SU-DHL-6 (cell line): ENCODE measurements at regions not wholly inside any gene's neighbourhood (a gene's known extent, or its start where the extent isn't known, plus 50 kb on each side); places are given as distances from the start of the nearest gene placed in this dataset.

Source experiments
- H2AFZ ChIP-seq: fragments of 200-600 bp; sonication (generic); 2 replicates; pipeline ENCODE4 v1.6.1; 2014; ENCODE audit warnings: low read depth, mild to moderate bottlenecking, moderate library complexity, mixed read lengths, antibody characterized with exemption, low read length; ENCODE audit not compliant: severe bottlenecking
- H3F3A ChIP-seq: fragments of 200-600 bp; shearing (Covaris generic); 2 replicates; pipeline ENCODE4 v1.6.0; 2016; ENCODE audit warnings: antibody characterized with exemption, mild to moderate bottlenecking; ENCODE audit not compliant: insufficient read depth
- H3K27ac ChIP-seq: fragments of 200-600 bp; sonication (generic); 2 replicates; pipeline ENCODE4 v1.5.1; 2016; ENCODE audit warnings: low read depth, mild to moderate bottlenecking, low read length, moderate library complexity, mixed read lengths
- H3K27me3 ChIP-seq: fragments of 200-600 bp; sonication (generic), shearing (Covaris generic); 2 replicates; pipeline ENCODE4 v1.6.0; 2014; ENCODE audit warnings: mild to moderate bottlenecking, low read length
- H3K36me3 ChIP-seq: fragments of 200-600 bp; sonication (generic); 2 replicates; pipeline ENCODE4 v1.6.1; 2014; ENCODE audit warnings: mild to moderate bottlenecking, low read length, mixed read lengths
- H3K4me2 ChIP-seq: fragments of 300-600, 200-600 bp; shearing (Covaris generic), sonication (generic); 2 replicates; pipeline ENCODE4 v1.6.0; 2014; ENCODE audit warnings: low read length, low read depth, mild to moderate bottlenecking; ENCODE audit not compliant: poor library complexity, severe bottlenecking
- H3K4me3 ChIP-seq: fragments of 200-600 bp; sonication (generic); 2 replicates; pipeline ENCODE4 v1.5.1; 2014; ENCODE audit warnings: antibody characterized with exemption, low read length, mild to moderate bottlenecking, mixed read lengths; ENCODE audit not compliant: insufficient read depth, poor library complexity, severe bottlenecking
- H3K79me2 ChIP-seq: fragments of 200-600 bp; sonication (generic); 2 replicates; pipeline ENCODE4 v1.6.1; 2014; ENCODE audit warnings: mild to moderate bottlenecking, low read length, moderate library complexity; ENCODE audit not compliant: insufficient read depth
- H3K9ac ChIP-seq: fragments of 200-600 bp; sonication (generic); 2 replicates; pipeline ENCODE4 v1.7.0; 2014; ENCODE audit warnings: mild to moderate bottlenecking, low read length
- H3K9me2 ChIP-seq: fragments of 200-600 bp; sonication (generic); replicated peaks from 2 replicates; pipeline ENCODE4 v1.6.1; 2014; ENCODE audit warnings: low read length; ENCODE audit not compliant: insufficient read depth
- H3K9me3 ChIP-seq: fragments of 200-600 bp; sonication (generic); 2 replicates; pipeline ENCODE4 v1.6.1; 2014; ENCODE audit warnings: low read length, mixed read lengths; ENCODE audit not compliant: insufficient read depth
- H4K20me1 ChIP-seq: fragments of 200-600 bp; sonication (generic); 2 replicates; pipeline ENCODE4 v1.6.1; 2014; ENCODE audit warnings: low read depth, mild to moderate bottlenecking, antibody characterized with exemption, low read length, moderate library complexity, mixed read lengths
- EZH2phosphoT487 ChIP-seq: fragments of 200-600 bp; sonication (generic), shearing (Covaris generic); conservative IDR thresholded peaks from 2 replicates; pipeline ENCODE4 v1.6.1; 2018; ENCODE audit warnings: mild to moderate bottlenecking, antibody characterized with exemption, low read length, moderate library complexity, mixed read lengths
- TF ChIP-seq, protein P1 (sequence below): fragments of 200-600 bp; sonication (generic); IDR thresholded peaks from one replicate; pipeline ENCODE4 v1.5.1; 2017; ENCODE audit warnings: antibody characterized with exemption, mild to moderate bottlenecking, low read length, moderate library complexity; ENCODE audit not compliant: insufficient read depth, poor library complexity, severe bottlenecking

DNA sequence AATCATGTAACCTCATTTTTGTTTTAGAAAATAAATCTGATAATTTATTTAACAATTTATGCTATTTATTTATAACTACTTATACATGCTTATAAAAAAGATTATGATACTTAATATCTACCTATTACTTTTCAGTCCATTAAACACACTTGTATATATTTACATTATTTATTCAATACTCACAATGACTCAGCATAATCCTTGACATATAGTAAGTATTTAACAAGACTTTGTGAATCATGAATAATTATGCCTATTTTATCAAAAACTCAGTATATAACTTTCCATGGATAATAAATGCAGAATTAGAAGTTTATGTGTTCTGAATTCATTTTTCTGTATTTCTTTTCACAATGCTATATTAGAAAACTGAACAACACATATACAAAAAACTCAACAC, 266.0 kb upstream of the STAC start:
- Histone ChIP-seq H3K27me3 (no peaks in the 10 kb centered on the region), H3K27ac (no peak overlapping the region), H3K79me2 (no peaks in the 10 kb centered on the region), H3K9ac (no peak overlapping the region), H4K20me1 (no peaks in the 10 kb centered on the region), H3K9me2 (no peaks in the 10 kb centered on the region; the same call in 1 of the 2 replicates), H3K4me3 (no peak overlapping the region), H3K9me3 (no peaks in the 10 kb centered on the region), H3K4me2 (no peak overlapping the region), H3K36me3 (no peaks in the 10 kb centered on the region), H3F3A (no peaks in the 10 kb centered on the region), H2AFZ (no peak overlapping the region)
- TF ChIP-seq, protein P1, sequence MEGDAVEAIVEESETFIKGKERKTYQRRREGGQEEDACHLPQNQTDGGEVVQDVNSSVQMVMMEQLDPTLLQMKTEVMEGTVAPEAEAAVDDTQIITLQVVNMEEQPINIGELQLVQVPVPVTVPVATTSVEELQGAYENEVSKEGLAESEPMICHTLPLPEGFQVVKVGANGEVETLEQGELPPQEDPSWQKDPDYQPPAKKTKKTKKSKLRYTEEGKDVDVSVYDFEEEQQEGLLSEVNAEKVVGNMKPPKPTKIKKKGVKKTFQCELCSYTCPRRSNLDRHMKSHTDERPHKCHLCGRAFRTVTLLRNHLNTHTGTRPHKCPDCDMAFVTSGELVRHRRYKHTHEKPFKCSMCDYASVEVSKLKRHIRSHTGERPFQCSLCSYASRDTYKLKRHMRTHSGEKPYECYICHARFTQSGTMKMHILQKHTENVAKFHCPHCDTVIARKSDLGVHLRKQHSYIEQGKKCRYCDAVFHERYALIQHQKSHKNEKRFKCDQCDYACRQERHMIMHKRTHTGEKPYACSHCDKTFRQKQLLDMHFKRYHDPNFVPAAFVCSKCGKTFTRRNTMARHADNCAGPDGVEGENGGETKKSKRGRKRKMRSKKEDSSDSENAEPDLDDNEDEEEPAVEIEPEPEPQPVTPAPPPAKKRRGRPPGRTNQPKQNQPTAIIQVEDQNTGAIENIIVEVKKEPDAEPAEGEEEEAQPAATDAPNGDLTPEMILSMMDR: no peak
- no peak for TF ChIP-seq EZH2phosphoT487

DNA sequence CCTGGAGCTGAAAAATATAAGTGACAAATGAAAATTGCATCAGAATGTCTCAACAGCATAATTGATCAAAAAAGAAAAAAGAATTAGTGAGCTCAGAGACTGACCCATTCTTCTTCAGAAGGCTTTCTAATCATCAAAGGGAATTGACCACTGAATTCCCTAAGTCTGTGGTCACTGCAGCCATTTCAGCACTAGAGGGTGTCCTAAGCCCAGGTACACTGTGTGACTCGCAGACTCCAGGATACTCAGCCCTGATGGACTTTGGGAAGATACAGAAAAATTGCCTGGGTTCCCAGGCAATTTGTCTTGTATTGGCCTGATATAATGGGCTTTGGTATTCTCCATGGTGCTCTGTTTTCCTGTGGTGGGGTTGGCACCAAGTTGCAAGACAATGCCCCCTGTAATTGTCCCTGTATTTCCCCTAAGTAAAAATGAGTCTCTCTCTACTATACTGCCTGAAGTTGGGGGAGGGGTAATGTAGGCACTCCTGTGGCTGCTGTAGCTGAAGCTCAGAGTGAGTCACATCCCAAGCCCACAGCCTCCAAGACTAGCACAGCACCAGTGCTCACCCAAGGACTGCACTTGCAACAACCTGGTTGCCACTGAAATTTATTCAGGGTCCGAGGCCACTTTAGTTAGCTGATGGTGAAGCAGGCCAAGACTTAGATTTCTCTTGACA, 256.0 kb upstream of the STAC start:
- no peak overlapping the region for H3K4me2 ChIP-seq
- no peaks in the 10 kb centered on the region for H3K36me3 ChIP-seq
- TF ChIP-seq, protein P1: no peak
- TF ChIP-seq EZH2phosphoT487: no peak
- H3K9ac ChIP-seq: no peak overlapping the region
- no peaks in the 10 kb centered on the region for H3K9me2 ChIP-seq
- H3K27me3 ChIP-seq: no peaks in the 10 kb centered on the region
- H4K20me1 ChIP-seq: no peaks in the 10 kb centered on the region
- H3K27ac ChIP-seq: no peak overlapping the region
- H3F3A ChIP-seq: no peaks in the 10 kb centered on the region
- no peaks in the 10 kb centered on the region for H3K9me3 ChIP-seq
- no peaks in the 10 kb centered on the region for H3K79me2 ChIP-seq
- no peak overlapping the region for H3K4me3 ChIP-seq
- H2AFZ ChIP-seq: no peak overlapping the region

DNA sequence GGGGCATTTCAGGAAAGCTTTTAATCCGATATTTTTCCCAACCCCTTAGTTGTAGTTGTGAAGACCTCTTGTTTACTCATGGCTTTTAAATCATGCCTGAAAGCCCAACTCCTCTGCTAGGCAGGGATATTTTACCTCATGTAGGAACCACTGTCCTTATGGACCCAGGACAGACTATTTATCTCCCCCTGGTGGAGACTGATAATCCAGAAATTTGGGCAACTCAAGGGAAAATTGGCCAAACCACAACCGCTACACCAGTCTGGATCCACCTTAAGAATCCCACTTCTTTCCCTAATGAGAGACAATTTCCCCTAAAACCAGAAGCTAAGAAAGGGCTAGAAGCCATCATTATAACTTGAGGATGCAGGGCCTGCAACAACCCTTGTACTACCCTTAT, 248.1 kb upstream of the STAC start:
- Histone ChIP-seq H3K36me3 (no peaks in the 10 kb centered on the region), H3K9me3 (0 out of 2 replicates have a peak, but pooled peaks cover 5% of the 10 kb centered on the region), H4K20me1 (no peaks in the 10 kb centered on the region), H3K4me3 (no peak overlapping the region), H2AFZ (no peak overlapping the region), H3K27ac (no peak overlapping the region), H3K27me3 (no peaks in the 10 kb centered on the region), H3K9me2 (no peaks in the 10 kb centered on the region), H3K79me2 (no peaks in the 10 kb centered on the region), H3K9ac (no peak overlapping the region), H3K4me2 (no peak overlapping the region), H3F3A (no peaks in the 10 kb centered on the region)
- TF ChIP-seq, protein P1: no peak
- no peak for TF ChIP-seq EZH2phosphoT487
